ENCODE measurements at regions not wholly inside any gene's neighbourhood (a gene's known extent, or its start where the extent isn't known, plus 50 kb on each side); places are given as distances from the start of the nearest gene placed in this dataset.

- TF ChIP-seq POLR2A (IDR thresholded peaks at IDR 0.05) (no peak), CTCF (IDR thresholded peaks at IDR 0.05) (no peak), POLR2AphosphoS5 (IDR thresholded peaks at IDR 0.05) (no peak), EP300 (IDR thresholded peaks at IDR 0.05; ENCODE audit: low read depth) (no peak)
Observed at GRCh38 chr21:38894899-38895298, 89.2 kb downstream of the ETS2 start.
